ENCODE measurements at regions not wholly inside any gene's neighbourhood (a gene's known extent, or its start where the extent isn't known, plus 50 kb on each side); places are given as distances from the start of the nearest gene placed in this dataset.

DNA sequence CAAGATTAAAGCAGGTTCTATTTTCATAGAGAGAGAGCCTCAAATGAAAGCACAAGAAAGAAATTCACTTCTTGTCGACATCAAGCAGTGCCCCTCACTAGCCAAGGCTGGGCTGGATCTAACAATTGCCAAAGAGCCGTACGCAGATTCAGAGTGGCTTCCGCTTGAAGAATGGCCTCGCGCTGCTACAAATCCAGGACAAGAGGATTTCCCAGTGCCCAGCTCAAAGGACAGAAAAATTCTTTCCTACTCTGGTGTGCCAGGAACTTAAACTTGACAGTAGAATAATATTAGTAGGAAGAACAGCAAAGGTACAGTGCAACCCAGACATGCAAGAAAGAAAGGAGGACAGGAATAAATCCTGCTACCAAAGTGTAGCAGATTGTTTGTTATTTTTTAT, 56.5 kb upstream of the PPARGC1A start:
- TF ChIP-seq, protein P1, sequence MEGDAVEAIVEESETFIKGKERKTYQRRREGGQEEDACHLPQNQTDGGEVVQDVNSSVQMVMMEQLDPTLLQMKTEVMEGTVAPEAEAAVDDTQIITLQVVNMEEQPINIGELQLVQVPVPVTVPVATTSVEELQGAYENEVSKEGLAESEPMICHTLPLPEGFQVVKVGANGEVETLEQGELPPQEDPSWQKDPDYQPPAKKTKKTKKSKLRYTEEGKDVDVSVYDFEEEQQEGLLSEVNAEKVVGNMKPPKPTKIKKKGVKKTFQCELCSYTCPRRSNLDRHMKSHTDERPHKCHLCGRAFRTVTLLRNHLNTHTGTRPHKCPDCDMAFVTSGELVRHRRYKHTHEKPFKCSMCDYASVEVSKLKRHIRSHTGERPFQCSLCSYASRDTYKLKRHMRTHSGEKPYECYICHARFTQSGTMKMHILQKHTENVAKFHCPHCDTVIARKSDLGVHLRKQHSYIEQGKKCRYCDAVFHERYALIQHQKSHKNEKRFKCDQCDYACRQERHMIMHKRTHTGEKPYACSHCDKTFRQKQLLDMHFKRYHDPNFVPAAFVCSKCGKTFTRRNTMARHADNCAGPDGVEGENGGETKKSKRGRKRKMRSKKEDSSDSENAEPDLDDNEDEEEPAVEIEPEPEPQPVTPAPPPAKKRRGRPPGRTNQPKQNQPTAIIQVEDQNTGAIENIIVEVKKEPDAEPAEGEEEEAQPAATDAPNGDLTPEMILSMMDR (conservative IDR thresholded peaks at IDR 0.05; ENCODE audit: low read length) = no peak
- no peak for TF ChIP-seq EZH2phosphoT487 (IDR thresholded peaks at IDR 0.05; ENCODE audit: borderline replicate concordance, low read depth, low read length)
